ENCODE measurements at regions not wholly inside any gene's neighbourhood (a gene's known extent, or its start where the extent isn't known, plus 50 kb on each side); places are given as distances from the start of the nearest gene placed in this dataset.

GRCh38 chr9:99537996-99538395 is 283.7 kb upstream of the NR4A3 start:
- Histone ChIP-seq H3K4me2 (ENCODE audit: low read length) (no peak overlapping the region), H3K9me3 (ENCODE audit: low read length) (no peaks in the 10 kb centered on the region), H3K4me3 (ENCODE audit: low read depth, low read length, poor library complexity, severe bottlenecking) (no peak overlapping the region), H3K36me3 (ENCODE audit: insufficient read depth, low read length) (no peaks in the 10 kb centered on the region), H3K4me1 (ENCODE audit: insufficient read depth, low read length, poor library complexity, severe bottlenecking) (no peaks in the 10 kb centered on the region), H3K9me2 (ENCODE audit: insufficient read depth, low read length) (no peaks in the 10 kb centered on the region), H3K27ac (ENCODE audit: low read depth, low read length, poor library complexity, severe bottlenecking) (no peak overlapping the region), H2AFZ (ENCODE audit: low read length) (no peak overlapping the region), H4K20me1 (ENCODE audit: insufficient read depth, low read length) (no peaks in the 10 kb centered on the region), H3K79me2 (ENCODE audit: insufficient read depth, low read depth, low read length) (no peaks in the 10 kb centered on the region)
- intact Hi-C loops (cut with micrococcal nuclease; ENCODE audit: unreplicated experiment), result no loop called here
- no peak for TF ChIP-seq EZH2phosphoT487 (IDR thresholded peaks at IDR 0.05; ENCODE audit: borderline replicate concordance, low read depth, low read length)
- TF ChIP-seq, protein P1, sequence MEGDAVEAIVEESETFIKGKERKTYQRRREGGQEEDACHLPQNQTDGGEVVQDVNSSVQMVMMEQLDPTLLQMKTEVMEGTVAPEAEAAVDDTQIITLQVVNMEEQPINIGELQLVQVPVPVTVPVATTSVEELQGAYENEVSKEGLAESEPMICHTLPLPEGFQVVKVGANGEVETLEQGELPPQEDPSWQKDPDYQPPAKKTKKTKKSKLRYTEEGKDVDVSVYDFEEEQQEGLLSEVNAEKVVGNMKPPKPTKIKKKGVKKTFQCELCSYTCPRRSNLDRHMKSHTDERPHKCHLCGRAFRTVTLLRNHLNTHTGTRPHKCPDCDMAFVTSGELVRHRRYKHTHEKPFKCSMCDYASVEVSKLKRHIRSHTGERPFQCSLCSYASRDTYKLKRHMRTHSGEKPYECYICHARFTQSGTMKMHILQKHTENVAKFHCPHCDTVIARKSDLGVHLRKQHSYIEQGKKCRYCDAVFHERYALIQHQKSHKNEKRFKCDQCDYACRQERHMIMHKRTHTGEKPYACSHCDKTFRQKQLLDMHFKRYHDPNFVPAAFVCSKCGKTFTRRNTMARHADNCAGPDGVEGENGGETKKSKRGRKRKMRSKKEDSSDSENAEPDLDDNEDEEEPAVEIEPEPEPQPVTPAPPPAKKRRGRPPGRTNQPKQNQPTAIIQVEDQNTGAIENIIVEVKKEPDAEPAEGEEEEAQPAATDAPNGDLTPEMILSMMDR (conservative IDR thresholded peaks at IDR 0.05; ENCODE audit: low read length), result no peak
- no TSS peak for BruUV-seq (replicated peaks)
- CTCF ChIA-PET (ENCODE audit: unreplicated experiment), result no interaction called here
- POLR2A ChIA-PET, result no interaction called here
- no peak for DNase-seq (ENCODE audit: low spot score)

DNA sequence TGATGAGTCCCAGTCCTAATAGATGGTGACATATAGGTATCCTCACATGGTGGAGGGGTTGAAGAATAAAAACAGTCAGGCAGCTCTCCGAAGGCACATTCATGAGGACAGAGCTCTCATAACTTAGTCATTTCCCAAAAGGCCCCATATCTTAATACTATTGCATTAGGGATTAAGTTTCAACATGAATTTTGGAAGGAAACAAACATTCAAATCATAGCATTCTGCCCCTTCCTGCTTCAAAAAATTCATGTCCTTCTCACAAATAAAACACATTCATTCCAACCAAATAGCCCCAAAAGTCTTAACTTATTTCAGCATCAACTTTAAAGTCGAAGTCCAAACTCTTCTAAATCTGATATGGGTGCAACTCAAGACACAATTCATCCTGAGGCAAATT is 277.2 kb upstream of the NR4A3 start:
- no peak overlapping the region for H2AFZ ChIP-seq (ENCODE audit: low read length)
- ChIA-PET CTCF (ENCODE audit: unreplicated experiment) (no interaction called here), POLR2A (interaction anchor here (0.6 to 1.3 kb wide), 3 partner anchors 9 to 339 kb away, joined by 3 to 6 read pairs (median 4); no protein-coding TSS in a partner anchor)
- TF ChIP-seq EZH2phosphoT487 (IDR thresholded peaks at IDR 0.05; ENCODE audit: borderline replicate concordance, low read depth, low read length), result no peak
- TF ChIP-seq, protein P1 (conservative IDR thresholded peaks at IDR 0.05; ENCODE audit: low read length), result no peak
- 0 out of 2 replicates have a peak, but pooled peaks cover 3% of the 10 kb centered on the region for H3K9me2 ChIP-seq (ENCODE audit: insufficient read depth, low read length)
- no peaks in the 10 kb centered on the region for H3K4me1 ChIP-seq (ENCODE audit: insufficient read depth, low read length, poor library complexity, severe bottlenecking)
- H3K4me2 ChIP-seq (ENCODE audit: low read length), result no peak overlapping the region
- H4K20me1 ChIP-seq (ENCODE audit: insufficient read depth, low read length), result no peaks in the 10 kb centered on the region
- no peaks in the 10 kb centered on the region for H3K9me3 ChIP-seq (ENCODE audit: low read length)
- H3K36me3 ChIP-seq (ENCODE audit: insufficient read depth, low read length), result no peaks in the 10 kb centered on the region
- no peak overlapping the region for H3K27ac ChIP-seq (ENCODE audit: low read depth, low read length, poor library complexity, severe bottlenecking)
- no TSS peak for BruUV-seq (replicated peaks)
- no peaks in the 10 kb centered on the region for H3K79me2 ChIP-seq (ENCODE audit: insufficient read depth, low read depth, low read length)
- H3K4me3 ChIP-seq (ENCODE audit: low read depth, low read length, poor library complexity, severe bottlenecking), result no peak overlapping the region
- no peak for DNase-seq (ENCODE audit: low spot score)
- intact Hi-C loops (cut with micrococcal nuclease; ENCODE audit: unreplicated experiment), result no loop called here

DNA sequence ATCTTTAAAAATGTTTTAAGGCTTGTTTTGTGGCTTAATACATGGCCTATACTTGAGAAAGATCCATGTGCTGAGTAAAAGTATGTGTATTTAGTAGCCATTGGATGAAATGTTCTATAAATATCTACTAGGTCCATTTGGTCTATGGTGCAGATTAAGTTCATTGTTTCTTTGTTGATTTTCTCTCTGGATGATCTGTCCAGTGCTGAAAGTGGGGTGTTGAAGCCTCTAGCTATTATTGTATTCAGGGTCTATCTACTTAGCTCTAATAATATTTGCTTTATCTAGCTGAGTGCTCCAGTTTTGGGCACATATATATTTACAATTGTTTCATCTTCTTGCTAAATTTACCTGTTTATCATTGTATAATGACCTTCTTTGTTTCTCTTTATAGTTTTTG is 272.2 kb upstream of the NR4A3 start:
- Histone ChIP-seq H4K20me1 (ENCODE audit: insufficient read depth, low read length) (no peaks in the 10 kb centered on the region), H3K4me3 (ENCODE audit: low read depth, low read length, poor library complexity, severe bottlenecking) (no peak overlapping the region), H3K79me2 (ENCODE audit: insufficient read depth, low read depth, low read length) (no peaks in the 10 kb centered on the region), H3K27ac (ENCODE audit: low read depth, low read length, poor library complexity, severe bottlenecking) (no peak overlapping the region), H3K4me1 (ENCODE audit: insufficient read depth, low read length, poor library complexity, severe bottlenecking) (no peaks in the 10 kb centered on the region), H3K9me3 (ENCODE audit: low read length) (no peaks in the 10 kb centered on the region), H3K9me2 (ENCODE audit: insufficient read depth, low read length) (0 out of 2 replicates have a peak, but pooled peaks cover 3% of the 10 kb centered on the region), H2AFZ (ENCODE audit: low read length) (no peak overlapping the region), H3K36me3 (ENCODE audit: insufficient read depth, low read length) (no peaks in the 10 kb centered on the region), H3K4me2 (ENCODE audit: low read length) (no peak overlapping the region)
- no peak for DNase-seq (ENCODE audit: low spot score)
- CTCF ChIA-PET (ENCODE audit: unreplicated experiment), result no interaction called here
- no TSS peak for BruUV-seq (replicated peaks)
- no peak for TF ChIP-seq EZH2phosphoT487 (IDR thresholded peaks at IDR 0.05; ENCODE audit: borderline replicate concordance, low read depth, low read length)
- TF ChIP-seq, protein P1 (conservative IDR thresholded peaks at IDR 0.05; ENCODE audit: low read length), result no peak
- POLR2A ChIA-PET, result no interaction called here
- intact Hi-C loops (cut with micrococcal nuclease; ENCODE audit: unreplicated experiment), result no loop called here
